HFFc6 (cell line): ENCODE measurements at regions not wholly inside any gene's neighbourhood (a gene's known extent, or its start where the extent isn't known, plus 50 kb on each side); places are given as distances from the start of the nearest gene placed in this dataset.

Experiments used
- DNase-seq: peaks from one replicate; pipeline ENCODE4 v3.0.0-alpha.2; 2018
- H3K27ac Mint-ChIP-seq: 2 replicates; pipeline ENCODE4 v1.8.0; 2020; ENCODE audit warnings: mild to moderate bottlenecking, mixed read lengths
- H3K27me3 Mint-ChIP-seq: 2 replicates; pipeline ENCODE4 v1.8.0; 2021; ENCODE audit warnings: mild to moderate bottlenecking, moderate library complexity, mixed read lengths; ENCODE audit not compliant: insufficient read depth
- H3K36me3 Mint-ChIP-seq: 2 replicates; pipeline ENCODE4 v1.8.0; 2021; ENCODE audit warnings: low read depth, mixed read lengths
- H3K4me1 Mint-ChIP-seq: 2 replicates; pipeline ENCODE4 v1.8.0; 2020; ENCODE audit warnings: low read depth, mixed read lengths
- H3K4me3 Mint-ChIP-seq: 2 replicates; pipeline ENCODE4 v1.8.0; 2020; ENCODE audit warnings: mild to moderate bottlenecking, moderate library complexity, mixed read lengths
- H3K9me3 Mint-ChIP-seq: 2 replicates; pipeline ENCODE4 v1.8.0; 2020; ENCODE audit warnings: mild to moderate bottlenecking, mixed read lengths
- TF ChIP-seq, protein P1 (sequence below): fragments of 200-600 bp; sonication (generic); IDR thresholded peaks from 2 replicates; pipeline ENCODE4 v1.5.0; 2021; ENCODE audit warnings: antibody characterized with exemption, mild to moderate bottlenecking

DNA sequence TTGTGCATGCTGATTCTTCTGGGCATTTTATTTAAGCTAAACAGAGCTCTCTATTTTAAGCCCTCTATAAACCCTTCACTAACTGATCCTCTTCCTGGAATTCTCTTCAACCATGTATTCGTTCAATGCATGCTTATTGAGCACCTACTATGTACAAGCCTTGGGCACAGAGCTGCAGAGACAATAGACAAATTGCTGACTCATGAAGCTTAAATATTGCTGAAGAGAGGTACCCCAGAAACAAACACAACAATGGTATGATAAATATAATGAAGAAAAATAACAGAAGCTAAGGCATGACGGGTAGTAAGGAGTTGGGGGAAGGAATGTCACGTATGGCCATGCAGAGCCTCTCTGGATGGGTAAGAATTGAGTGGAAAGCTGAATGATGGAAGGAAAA is 222.2 kb downstream of the PPARGC1A start:
- TF ChIP-seq, protein P1, sequence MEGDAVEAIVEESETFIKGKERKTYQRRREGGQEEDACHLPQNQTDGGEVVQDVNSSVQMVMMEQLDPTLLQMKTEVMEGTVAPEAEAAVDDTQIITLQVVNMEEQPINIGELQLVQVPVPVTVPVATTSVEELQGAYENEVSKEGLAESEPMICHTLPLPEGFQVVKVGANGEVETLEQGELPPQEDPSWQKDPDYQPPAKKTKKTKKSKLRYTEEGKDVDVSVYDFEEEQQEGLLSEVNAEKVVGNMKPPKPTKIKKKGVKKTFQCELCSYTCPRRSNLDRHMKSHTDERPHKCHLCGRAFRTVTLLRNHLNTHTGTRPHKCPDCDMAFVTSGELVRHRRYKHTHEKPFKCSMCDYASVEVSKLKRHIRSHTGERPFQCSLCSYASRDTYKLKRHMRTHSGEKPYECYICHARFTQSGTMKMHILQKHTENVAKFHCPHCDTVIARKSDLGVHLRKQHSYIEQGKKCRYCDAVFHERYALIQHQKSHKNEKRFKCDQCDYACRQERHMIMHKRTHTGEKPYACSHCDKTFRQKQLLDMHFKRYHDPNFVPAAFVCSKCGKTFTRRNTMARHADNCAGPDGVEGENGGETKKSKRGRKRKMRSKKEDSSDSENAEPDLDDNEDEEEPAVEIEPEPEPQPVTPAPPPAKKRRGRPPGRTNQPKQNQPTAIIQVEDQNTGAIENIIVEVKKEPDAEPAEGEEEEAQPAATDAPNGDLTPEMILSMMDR = no peak

GRCh38 chr4:23660865-23661264 is 229.0 kb downstream of the PPARGC1A start:
- Mint-ChIP-seq H3K27ac (no peak overlapping the region), H3K9me3 (peaks cover 34% of the 10 kb centered on the region), H3K27me3 (no peaks in the 10 kb centered on the region), H3K4me1 (no peaks in the 10 kb centered on the region), H3K4me3 (no peak overlapping the region), H3K36me3 (no peaks in the 10 kb centered on the region)
- no peak for DNase-seq
- TF ChIP-seq, protein P1 = no peak

More for the DNA sequence above, 222.2 kb downstream of the PPARGC1A start:
- Mint-ChIP-seq H3K36me3 (peaks cover 6% of the 10 kb centered on the region; the same call in 1 of the 2 replicates), H3K27ac (no peak overlapping the region), H3K4me1 (no peaks in the 10 kb centered on the region), H3K4me3 (no peak overlapping the region), H3K9me3 (peaks cover 60% of the 10 kb centered on the region), H3K27me3 (no peaks in the 10 kb centered on the region)
- DNase-seq = no peak

- H3K27me3 Mint-ChIP-seq = no peaks in the 10 kb centered on the region
- H3K9me3 Mint-ChIP-seq = peaks cover 22% of the 10 kb centered on the region
- H3K36me3 Mint-ChIP-seq = no peaks in the 10 kb centered on the region
- DNase-seq = no peak
- no peak overlapping the region for H3K4me3 Mint-ChIP-seq
- TF ChIP-seq, protein P1 = no peak
- H3K27ac Mint-ChIP-seq = no peak overlapping the region
- H3K4me1 Mint-ChIP-seq = no peaks in the 10 kb centered on the region
These were observed 235.1 kb downstream of the PPARGC1A start for GRCh38 chr4:23654791-23655190.

- TF ChIP-seq, protein P1 = no peak
- no peak overlapping the region for H3K4me3 Mint-ChIP-seq
- DNase-seq = no peak
- no peaks in the 10 kb centered on the region for H3K4me1 Mint-ChIP-seq
- peaks cover 25% of the 10 kb centered on the region for H3K9me3 Mint-ChIP-seq
- no peak overlapping the region for H3K27ac Mint-ChIP-seq
- H3K36me3 Mint-ChIP-seq = no peaks in the 10 kb centered on the region
- no peaks in the 10 kb centered on the region for H3K27me3 Mint-ChIP-seq
These were observed 240.8 kb downstream of the PPARGC1A start for GRCh38 chr4:23648854-23649596.

DNA sequence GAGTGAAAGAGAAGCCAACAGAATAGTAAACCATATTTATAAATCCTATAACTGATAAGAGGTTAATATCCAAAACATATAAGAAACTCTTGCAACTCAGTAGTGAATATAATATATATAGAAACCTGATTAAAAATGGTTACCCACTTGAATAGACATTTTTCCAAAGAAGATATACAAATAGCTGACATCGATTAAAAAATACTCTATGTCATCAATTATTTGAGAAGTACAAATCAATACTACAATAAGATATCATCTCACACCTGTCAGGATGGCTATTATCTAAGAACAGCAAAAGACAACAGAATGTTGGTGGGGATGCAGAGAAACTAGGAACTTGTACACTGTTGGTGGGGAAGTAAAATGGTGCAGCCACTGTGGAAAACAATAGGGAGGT is 254.4 kb downstream of the PPARGC1A start:
- H3K4me3 Mint-ChIP-seq = no peak overlapping the region
- peaks cover 19% of the 10 kb centered on the region for H3K9me3 Mint-ChIP-seq
- no peaks in the 10 kb centered on the region for H3K36me3 Mint-ChIP-seq
- H3K4me1 Mint-ChIP-seq = no peaks in the 10 kb centered on the region
- no peaks in the 10 kb centered on the region for H3K27me3 Mint-ChIP-seq
- no peak for DNase-seq
- TF ChIP-seq, protein P1 = no peak
- H3K27ac Mint-ChIP-seq = no peak overlapping the region
